CD8-positive, alpha-beta memory T cell (primary cell): ENCODE measurements at regions not wholly inside any gene's neighbourhood (a gene's known extent, or its start where the extent isn't known, plus 50 kb on each side); places are given as distances from the start of the nearest gene placed in this dataset.
A peak's percentile ranks its signal among the peaks of the same experiment; 100 is the strongest.

Experiments used
- CTCF ChIA-PET: fragments of 350-600 bp; sonication (Branson Sonifier 250); formaldehyde crosslinking; loops from one replicate; lab custom pipeline; 2021; ENCODE audit warnings: antibody characterized with exemption; lab: Charles Lee
- POLR2A ChIA-PET: fragments of 350-600 bp; sonication (Branson Sonifier 250); formaldehyde crosslinking; loops from one replicate; lab custom pipeline; 2021; ENCODE audit warnings: antibody characterized with exemption; lab: Charles Lee
- DNase-seq, 5 donors: peaks; one replicate each; pipeline versions ENCODE4 v3.0.0 to v3.0.0-alpha.2; 2020 to 2022; ENCODE audit warnings: mixed read lengths in 1 of 5
- H3K27ac ChIP-seq: one replicate; pipeline ENCODE4 v1.7.0; 2013; ENCODE audit warnings: low read depth, mild to moderate bottlenecking, low read length, moderate library complexity
- H3K27me3 ChIP-seq: 2 replicates; pipeline ENCODE4 v1.7.0; 2013; ENCODE audit warnings: low read length, mild to moderate bottlenecking; ENCODE audit not compliant: insufficient read depth, poor library complexity, severe bottlenecking
- H3K36me3 ChIP-seq: 2 replicates; pipeline ENCODE4 v1.7.0; 2013; ENCODE audit warnings: mild to moderate bottlenecking, low read length, moderate library complexity; ENCODE audit not compliant: insufficient read depth
- H3K4me1 ChIP-seq: 2 replicates; pipeline ENCODE4 v1.7.0; 2013; ENCODE audit warnings: mild to moderate bottlenecking, low read length, moderate library complexity; ENCODE audit not compliant: insufficient read depth
- H3K4me3 ChIP-seq: 2 replicates; pipeline ENCODE4 v1.7.0; 2013; ENCODE audit warnings: mild to moderate bottlenecking, low read length
- H3K9me3 ChIP-seq: 2 replicates; pipeline ENCODE4 v1.7.0; 2013; ENCODE audit warnings: mild to moderate bottlenecking, low read length
- H3K27ac Mint-ChIP-seq, 8 donors: one replicate each; pipeline ENCODE4 v1.8.0; 2020 to 2021; ENCODE audit warnings: mixed read lengths in 8 of 8, mild to moderate bottlenecking in 6 of 8, inconsistent platforms in 3 of 8, moderate library complexity in 3 of 8
- H3K27me3 Mint-ChIP-seq, 2 donors: one replicate each; pipeline ENCODE4 v1.8.0; 2020 to 2021; ENCODE audit warnings: mixed read lengths in 2 of 2, mild to moderate bottlenecking in 1 of 2, moderate library complexity in 1 of 2
- H3K36me3 Mint-ChIP-seq, 3 donors: one replicate each; pipeline ENCODE4 v1.8.0; 2020 to 2021; ENCODE audit warnings: mixed read lengths in 3 of 3, inconsistent platforms in 1 of 3, mild to moderate bottlenecking in 1 of 3
- H3K4me1 Mint-ChIP-seq, 3 donors: one replicate each; pipeline ENCODE4 v1.8.0; 2020 to 2021; ENCODE audit warnings: mixed read lengths in 3 of 3, inconsistent platforms in 1 of 3, mild to moderate bottlenecking in 1 of 3
- H3K4me3 Mint-ChIP-seq, 7 donors: one replicate each; pipeline ENCODE4 v1.8.0; 2020 to 2021; ENCODE audit warnings: mixed read lengths in 7 of 7, mild to moderate bottlenecking in 6 of 7, moderate library complexity in 4 of 7, inconsistent platforms in 2 of 7
- H3K9me3 Mint-ChIP-seq, 5 donors: one replicate each; pipeline ENCODE4 v1.8.0; 2020 to 2022; ENCODE audit warnings: mixed read lengths in 5 of 5, mild to moderate bottlenecking in 3 of 5, moderate library complexity in 2 of 5, inconsistent platforms in 1 of 5

DNA sequence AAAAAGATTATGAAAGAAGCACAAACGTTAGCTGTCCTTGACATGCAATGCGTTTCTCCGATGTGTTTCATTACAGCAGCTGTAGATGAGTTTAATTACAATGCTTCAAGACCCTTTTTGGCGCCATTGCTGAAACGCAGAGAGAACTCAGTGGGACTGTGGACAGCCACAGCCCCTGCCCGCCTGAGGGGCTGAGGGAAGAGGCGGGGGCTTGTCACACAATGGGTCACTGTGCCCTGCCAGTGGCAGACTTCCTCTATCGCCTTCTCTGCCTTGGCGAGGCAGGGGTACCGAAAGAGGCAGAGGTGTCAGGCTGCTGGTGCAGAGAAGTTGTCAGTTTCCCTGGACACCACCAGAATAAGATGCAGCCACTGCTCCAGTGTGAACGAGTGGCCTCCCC is 252.0 kb downstream of the NR2F2 start:
- no peak for DNase-seq
- H3K36me3 Mint-ChIP-seq: no peaks in the 10 kb centered on the region
- no peaks in the 10 kb centered on the region for H3K4me1 ChIP-seq
- peaks cover 0 to 5% (median 0%) of the 10 kb centered on the region in 5 donors for H3K9me3 Mint-ChIP-seq
- no peaks in the 10 kb centered on the region for H3K4me1 Mint-ChIP-seq
- no peaks in the 10 kb centered on the region for H3K9me3 ChIP-seq
- H3K4me3 Mint-ChIP-seq: no peak overlapping the region
- ChIA-PET POLR2A (no interaction called here), CTCF (no interaction called here)
- H3K36me3 ChIP-seq: no peaks in the 10 kb centered on the region
- H3K27ac ChIP-seq: no peak overlapping the region
- no peaks in the 10 kb centered on the region for H3K27me3 Mint-ChIP-seq
- no peak overlapping the region for H3K4me3 ChIP-seq
- no peak overlapping the region for H3K27ac Mint-ChIP-seq
- no peaks in the 10 kb centered on the region for H3K27me3 ChIP-seq

DNA sequence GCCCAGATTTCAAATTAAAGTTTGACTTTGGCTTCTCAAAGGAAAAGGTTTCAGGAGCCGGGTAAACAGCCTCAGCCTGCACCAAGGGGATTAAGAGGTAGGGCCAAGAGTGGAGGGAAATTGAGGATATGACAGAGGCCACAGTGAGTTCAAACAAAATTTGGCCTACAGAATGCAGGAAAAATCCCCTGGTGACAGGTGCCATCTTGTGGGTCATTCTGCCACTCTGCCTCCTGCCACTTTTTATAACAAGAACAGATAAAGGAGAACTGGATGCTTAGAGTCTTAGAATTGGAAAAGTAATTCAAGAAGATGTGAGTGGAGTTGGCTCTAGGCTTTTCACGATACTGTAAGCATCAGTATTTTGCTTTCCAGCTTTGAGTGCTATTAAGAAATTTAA is 253.2 kb downstream of the NR2F2 start:
- Mint-ChIP-seq H3K9me3 (peaks cover 0 to 5% (median 0%) of the 10 kb centered on the region in 5 donors), H3K4me1 (no peaks in the 10 kb centered on the region), H3K27me3 (no peaks in the 10 kb centered on the region), H3K4me3 (no peak overlapping the region), H3K36me3 (no peaks in the 10 kb centered on the region), H3K27ac (no peak overlapping the region)
- Histone ChIP-seq H3K27me3 (no peaks in the 10 kb centered on the region), H3K36me3 (no peaks in the 10 kb centered on the region), H3K4me1 (no peaks in the 10 kb centered on the region), H3K27ac (no peak overlapping the region), H3K9me3 (no peaks in the 10 kb centered on the region), H3K4me3 (no peak overlapping the region)
- no peak for DNase-seq
- ChIA-PET POLR2A (no interaction called here), CTCF (no interaction called here)

DNA sequence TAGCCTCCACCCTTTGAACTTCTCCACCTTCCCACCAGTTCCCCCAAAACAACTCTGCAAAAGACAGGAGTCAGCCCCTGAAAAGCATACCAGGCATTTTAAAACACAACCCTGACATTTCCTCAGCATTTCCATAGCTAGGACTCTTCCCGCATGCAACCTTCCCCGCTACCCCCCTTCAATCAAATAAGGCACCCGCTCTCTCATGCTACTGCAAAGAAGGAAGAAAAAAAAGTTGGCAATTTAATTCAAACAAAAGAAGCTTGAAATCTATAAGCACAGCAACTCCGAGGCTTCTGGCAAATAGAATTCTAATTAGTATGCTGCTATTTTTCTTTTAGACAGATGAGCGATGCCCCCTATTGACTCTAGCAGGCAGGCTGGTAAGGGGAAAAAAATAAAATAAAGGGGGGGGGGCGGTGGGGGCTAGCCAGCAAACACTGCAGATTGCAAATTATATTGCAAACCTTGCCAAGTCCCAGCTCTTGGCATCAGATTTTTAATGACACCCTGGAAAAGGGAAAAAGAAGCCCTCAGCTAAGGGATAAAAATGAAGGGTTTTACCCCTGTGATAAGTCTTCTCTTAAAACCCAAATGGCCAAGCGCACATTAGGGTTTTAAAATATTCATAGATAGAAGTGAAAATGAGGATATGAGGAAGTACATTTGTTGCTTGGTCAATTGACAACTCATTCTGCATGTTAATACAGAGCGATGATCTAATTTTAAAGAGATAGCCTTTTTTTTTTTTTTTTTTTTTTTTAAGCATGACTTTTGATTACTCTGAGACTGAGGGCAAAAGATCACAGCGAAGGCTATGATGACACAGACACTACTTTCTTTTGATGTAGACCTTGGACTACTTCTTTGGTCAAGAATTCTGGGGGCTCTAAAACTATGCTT is 255.2 kb downstream of the NR2F2 start:
- Mint-ChIP-seq H3K27ac (peak overlapping the region in 1 of 8 donors; percentile 40), H3K27me3 (no peaks in the 10 kb centered on the region), H3K4me1 (no peaks in the 10 kb centered on the region), H3K36me3 (no peaks in the 10 kb centered on the region), H3K4me3 (no peak overlapping the region), H3K9me3 (peaks cover 0 to 5% (median 0%) of the 10 kb centered on the region in 5 donors)
- Histone ChIP-seq H3K9me3 (no peaks in the 10 kb centered on the region), H3K27me3 (no peaks in the 10 kb centered on the region), H3K36me3 (no peaks in the 10 kb centered on the region), H3K4me1 (no peaks in the 10 kb centered on the region), H3K27ac (no peak overlapping the region), H3K4me3 (no peak overlapping the region)
- ChIA-PET CTCF (no interaction called here), POLR2A (no interaction called here)
- no peak for DNase-seq

DNA sequence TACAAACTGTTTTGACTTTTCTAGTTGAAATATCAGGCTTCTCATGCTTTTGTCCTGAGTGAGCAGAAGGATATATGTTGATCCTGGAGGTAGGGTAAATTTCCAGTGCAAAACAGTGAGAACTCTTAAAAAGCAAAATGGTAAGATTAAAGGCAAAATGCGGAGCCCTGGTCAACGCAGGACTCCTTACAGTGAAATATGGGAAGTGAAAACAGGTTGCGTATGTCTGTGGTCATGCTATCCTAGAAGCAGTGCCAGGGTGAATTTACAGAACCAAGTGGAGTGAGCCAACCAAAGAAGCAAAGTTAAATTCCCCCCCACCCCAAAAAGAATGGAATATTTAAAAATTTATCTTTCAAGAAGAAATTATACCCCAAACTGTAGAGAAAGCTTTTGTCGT is 256.4 kb downstream of the NR2F2 start:
- no peak for DNase-seq
- H3K4me3 Mint-ChIP-seq: no peak overlapping the region

DNA sequence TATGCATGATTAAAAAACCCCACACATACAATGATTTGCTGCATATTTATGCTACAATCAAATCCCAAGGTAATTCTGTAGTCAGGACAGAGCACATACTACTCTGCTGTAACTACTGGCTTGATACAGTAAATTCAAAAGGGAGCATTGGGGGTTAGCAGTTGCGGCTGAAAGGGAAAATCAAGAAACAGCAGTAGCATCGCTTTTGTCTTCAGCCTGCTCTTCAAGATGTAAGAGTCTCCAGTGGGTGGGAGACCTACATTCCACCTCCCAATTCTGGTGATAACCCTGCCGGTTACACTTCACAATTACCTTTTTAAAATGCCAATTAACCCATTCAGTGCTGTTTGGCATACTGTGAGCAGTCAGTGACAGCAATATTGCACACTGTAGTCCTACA is 259.4 kb downstream of the NR2F2 start:
- Histone ChIP-seq H3K9me3 (no peaks in the 10 kb centered on the region), H3K27me3 (no peaks in the 10 kb centered on the region), H3K27ac (no peak overlapping the region), H3K4me3 (no peak overlapping the region), H3K36me3 (no peaks in the 10 kb centered on the region), H3K4me1 (no peaks in the 10 kb centered on the region)
- H3K4me1 Mint-ChIP-seq: no peaks in the 10 kb centered on the region
- peaks cover 0 to 2% (median 0%) of the 10 kb centered on the region in 5 donors for H3K9me3 Mint-ChIP-seq
- ChIA-PET POLR2A (no interaction called here), CTCF (no interaction called here)
- H3K4me3 Mint-ChIP-seq: no peak overlapping the region
- no peaks in the 10 kb centered on the region for H3K27me3 Mint-ChIP-seq
- H3K27ac Mint-ChIP-seq: no peak overlapping the region
- DNase-seq: no peak
- H3K36me3 Mint-ChIP-seq: no peaks in the 10 kb centered on the region

More for the DNA sequence above, 256.4 kb downstream of the NR2F2 start:
- no peaks in the 10 kb centered on the region for H3K36me3 ChIP-seq
- ChIA-PET POLR2A (no interaction called here), CTCF (no interaction called here)
- Mint-ChIP-seq H3K4me1 (no peaks in the 10 kb centered on the region), H3K9me3 (peaks cover 0 to 5% (median 0%) of the 10 kb centered on the region in 5 donors), H3K27ac (no peak overlapping the region), H3K36me3 (no peaks in the 10 kb centered on the region), H3K27me3 (no peaks in the 10 kb centered on the region)
- H3K4me1 ChIP-seq: no peaks in the 10 kb centered on the region
- no peaks in the 10 kb centered on the region for H3K9me3 ChIP-seq
- no peak overlapping the region for H3K27ac ChIP-seq
- H3K4me3 ChIP-seq: no peak overlapping the region
- no peaks in the 10 kb centered on the region for H3K27me3 ChIP-seq

DNA sequence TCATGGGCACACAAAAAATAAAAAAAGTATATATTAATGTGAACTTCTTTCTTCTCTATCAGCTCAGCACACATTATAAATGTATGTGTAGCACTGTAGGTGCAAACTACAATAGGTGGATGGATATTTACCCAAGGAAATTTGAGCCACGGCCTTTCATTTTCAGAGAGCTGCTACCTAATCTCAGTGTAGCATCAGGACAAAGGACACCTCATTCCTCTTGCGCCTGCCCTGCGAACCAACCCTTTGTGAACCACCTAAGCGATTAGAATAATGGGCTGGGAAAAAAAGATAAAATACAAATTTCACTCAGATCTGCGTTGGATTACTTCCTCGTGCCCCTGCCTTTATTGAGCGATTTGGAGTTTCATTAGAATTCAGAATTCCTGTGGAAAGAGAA is 263.2 kb downstream of the NR2F2 start:
- Histone ChIP-seq H3K27ac (no peak overlapping the region), H3K36me3 (no peaks in the 10 kb centered on the region), H3K4me1 (no peaks in the 10 kb centered on the region), H3K4me3 (no peak overlapping the region), H3K27me3 (no peaks in the 10 kb centered on the region), H3K9me3 (no peaks in the 10 kb centered on the region)
- no peaks in the 10 kb centered on the region for H3K4me1 Mint-ChIP-seq
- no peak for DNase-seq
- ChIA-PET POLR2A (no interaction called here), CTCF (no interaction called here)
- H3K27ac Mint-ChIP-seq: no peak overlapping the region
- H3K27me3 Mint-ChIP-seq: no peaks in the 10 kb centered on the region
- no peaks in the 10 kb centered on the region for H3K36me3 Mint-ChIP-seq
- H3K4me3 Mint-ChIP-seq: no peak overlapping the region
- peaks cover 0 to 2% (median 0%) of the 10 kb centered on the region in 5 donors for H3K9me3 Mint-ChIP-seq

DNA sequence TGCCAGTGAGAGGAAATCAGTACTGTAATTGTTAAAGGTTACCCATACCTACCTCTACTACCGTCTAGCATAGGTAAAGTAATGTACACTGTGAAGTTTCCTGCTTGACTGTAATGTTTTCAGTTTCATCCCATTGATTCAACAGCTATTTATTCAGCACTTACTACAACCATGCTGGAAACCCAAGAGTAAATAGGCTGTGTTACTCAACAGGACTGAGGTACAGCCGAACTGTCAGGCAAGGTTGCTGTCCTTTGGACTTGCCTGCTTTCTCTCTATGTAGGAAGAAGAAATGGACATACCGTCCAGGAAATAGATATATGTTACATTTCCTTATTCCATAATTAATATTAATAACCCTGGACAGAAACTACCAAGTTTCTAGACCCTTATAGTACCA is 265.5 kb downstream of the NR2F2 start:
- ChIA-PET CTCF (no interaction called here), POLR2A (no interaction called here)
- Mint-ChIP-seq H3K9me3 (peaks cover 0 to 2% (median 0%) of the 10 kb centered on the region in 5 donors), H3K36me3 (no peaks in the 10 kb centered on the region), H3K4me1 (no peaks in the 10 kb centered on the region), H3K4me3 (no peak overlapping the region), H3K27ac (no peak overlapping the region), H3K27me3 (no peaks in the 10 kb centered on the region)
- no peak for DNase-seq
- Histone ChIP-seq H3K27ac (no peak overlapping the region), H3K4me3 (no peak overlapping the region), H3K4me1 (no peaks in the 10 kb centered on the region), H3K27me3 (no peaks in the 10 kb centered on the region), H3K36me3 (no peaks in the 10 kb centered on the region), H3K9me3 (no peaks in the 10 kb centered on the region)

DNA sequence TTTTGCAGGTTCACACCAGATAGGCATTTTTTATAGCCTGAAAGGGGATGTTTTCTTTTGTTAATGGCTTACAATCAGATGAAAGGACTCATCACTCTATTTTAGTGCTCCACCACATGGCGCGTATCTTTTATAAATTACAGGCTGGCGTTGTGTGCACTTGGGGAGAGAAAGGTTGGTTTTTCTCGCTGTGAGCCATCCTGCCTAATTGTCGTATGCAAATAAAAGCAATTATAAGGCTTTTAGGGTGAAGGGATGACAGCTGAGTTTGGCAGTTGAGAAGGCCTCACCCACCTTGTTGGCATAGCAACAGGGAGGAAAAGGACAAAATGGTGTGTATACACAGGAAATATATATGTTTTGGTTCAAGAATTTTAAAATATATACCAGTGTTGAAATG is 268.0 kb downstream of the NR2F2 start:
- no peak overlapping the region for H3K27ac Mint-ChIP-seq
- Histone ChIP-seq H3K27ac (no peak overlapping the region), H3K27me3 (no peaks in the 10 kb centered on the region), H3K9me3 (no peaks in the 10 kb centered on the region), H3K36me3 (no peaks in the 10 kb centered on the region), H3K4me3 (no peak overlapping the region), H3K4me1 (no peaks in the 10 kb centered on the region)
- POLR2A ChIA-PET: no interaction called here
- H3K4me3 Mint-ChIP-seq: no peak overlapping the region
- no peak for DNase-seq
- peaks cover 0 to 2% (median 0%) of the 10 kb centered on the region in 5 donors for H3K9me3 Mint-ChIP-seq
- CTCF ChIA-PET: no interaction called here
- H3K4me1 Mint-ChIP-seq: no peaks in the 10 kb centered on the region
- no peaks in the 10 kb centered on the region for H3K27me3 Mint-ChIP-seq
- H3K36me3 Mint-ChIP-seq: no peaks in the 10 kb centered on the region
